GM18870 (cell line): ENCODE measurements at regions not wholly inside any gene's neighbourhood (a gene's known extent, or its start where the extent isn't known, plus 50 kb on each side); places are given as distances from the start of the nearest gene placed in this dataset.

Experiments
- ATAC-seq: cut with Tn5 transposase; IDR thresholded peaks from one replicate; pipeline ENCODE4 v1.9.1; 2021; ENCODE audit warnings: moderate library complexity; ENCODE audit not compliant: unreplicated experiment

- ATAC-seq = peak; percentile 95
Observed at GRCh38 chr2:39513641-39514094, 76.6 kb upstream of the MAP4K3 start.

GRCh38 chr2:39514825-39515224 lies 77.7 kb upstream of the MAP4K3 start:
- no peak for ATAC-seq

- ATAC-seq = no peak
Observed at GRCh38 chr2:39515273-39515896, 78.3 kb upstream of the MAP4K3 start.

DNA sequence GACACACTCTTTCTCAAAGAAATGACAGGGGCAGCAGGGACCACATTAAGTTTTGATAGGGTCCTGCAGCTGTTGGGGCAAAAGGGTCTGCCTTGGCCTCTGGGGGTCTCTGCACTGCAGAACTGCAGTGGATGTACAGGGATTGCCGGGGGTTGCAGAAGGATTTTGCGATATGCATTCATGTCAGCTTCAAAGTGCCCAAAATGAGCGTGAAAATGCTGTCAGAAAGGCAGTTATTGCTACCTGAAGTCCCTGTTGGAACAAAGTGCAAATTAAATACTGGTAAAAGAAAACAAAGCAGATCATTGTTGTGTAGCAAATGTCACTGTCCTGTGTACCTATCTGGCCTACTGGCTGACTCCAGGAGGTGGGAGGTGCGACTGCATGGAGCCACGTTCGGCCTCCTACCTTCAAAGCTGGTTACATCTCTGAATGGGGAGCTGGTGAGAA lies 78.8 kb upstream of the MAP4K3 start:
- ATAC-seq = no peak

- ATAC-seq = no peak
Observed at GRCh38 chr2:39516347-39517101, 79.4 kb upstream of the MAP4K3 start.

DNA sequence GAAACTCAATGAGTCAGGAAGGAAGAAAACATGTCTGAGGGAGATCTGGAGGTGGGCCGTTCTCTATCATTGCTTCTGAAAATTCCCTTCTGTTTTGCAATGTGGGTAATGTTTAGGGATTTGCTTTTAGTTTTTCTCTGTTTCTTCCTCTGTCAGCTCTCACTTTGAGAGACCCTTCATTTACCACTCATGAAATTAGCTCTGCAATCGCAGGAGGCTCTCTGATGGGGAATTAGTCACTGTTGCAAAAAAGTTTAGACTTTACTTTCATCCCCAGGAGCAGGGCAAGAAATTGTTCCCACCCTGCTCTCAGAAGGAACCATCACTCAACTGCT lies 80.0 kb upstream of the MAP4K3 start:
- no peak for ATAC-seq

- no peak for ATAC-seq
Observed at GRCh38 chr2:39517622-39518021, 80.5 kb upstream of the MAP4K3 start.

- ATAC-seq = no peak
Observed at GRCh38 chr2:39519886-39520285, 82.8 kb upstream of the MAP4K3 start.

GRCh38 chr2:39521876-39522517 lies 84.9 kb upstream of the MAP4K3 start:
- ATAC-seq = no peak

DNA sequence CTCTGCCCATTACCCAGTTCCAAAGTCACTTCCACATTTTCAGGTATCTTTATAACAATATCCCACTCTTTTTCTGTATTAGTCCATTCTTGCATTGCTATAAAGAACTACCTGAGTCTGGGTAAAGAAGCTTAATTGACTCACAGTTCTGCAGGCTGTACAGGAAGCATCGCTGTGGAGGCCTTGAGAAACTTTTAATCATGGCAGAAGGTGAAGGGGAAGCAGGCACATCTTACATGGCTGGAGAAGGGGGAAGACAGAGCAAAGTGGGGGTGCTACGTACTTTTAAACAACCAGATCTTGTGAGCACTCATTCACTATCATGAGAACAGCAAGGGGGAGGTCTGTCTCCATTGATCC lies 85.4 kb upstream of the MAP4K3 start:
- no peak for ATAC-seq

DNA sequence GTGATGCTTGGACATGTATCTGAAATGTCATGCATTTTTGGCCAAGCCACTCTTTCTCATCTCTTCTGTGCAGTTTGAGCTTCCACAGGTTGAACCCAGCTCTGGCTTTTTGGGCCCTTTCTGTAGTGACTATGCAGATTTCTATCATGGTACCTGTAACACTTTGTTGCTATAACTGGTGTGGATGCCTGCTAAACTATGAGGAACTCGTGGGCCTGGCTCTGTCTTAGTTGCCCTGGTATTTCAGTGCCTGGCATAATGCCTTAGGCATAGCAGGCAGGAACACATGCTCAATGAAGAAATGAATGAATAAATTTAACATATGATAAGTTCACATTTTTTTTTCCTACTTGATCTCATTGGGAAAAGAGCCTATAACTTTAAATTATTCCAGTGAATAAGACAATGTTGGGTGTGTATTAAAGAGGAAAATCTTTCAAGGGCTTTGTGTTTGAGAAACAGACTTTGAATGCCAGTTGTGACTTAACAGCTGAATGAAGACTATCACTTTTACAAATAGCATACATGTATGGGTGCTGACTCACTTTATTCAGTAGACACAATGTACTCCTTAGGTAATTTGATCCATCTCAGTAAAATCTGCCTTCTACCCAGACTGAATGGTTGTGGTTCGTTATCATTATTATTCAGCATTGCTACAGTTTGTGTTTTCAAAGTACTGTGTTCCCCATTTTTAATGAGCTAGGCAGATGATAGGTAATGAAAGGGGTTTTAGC lies 86.4 kb upstream of the MAP4K3 start:
- no peak for ATAC-seq

GRCh38 chr2:39524061-39524460 lies 87.0 kb upstream of the MAP4K3 start:
- no peak for ATAC-seq

GRCh38 chr2:39524756-39525635 lies 87.9 kb upstream of the MAP4K3 start:
- no peak for ATAC-seq

GRCh38 chr2:39525636-39526412 lies 88.7 kb upstream of the MAP4K3 start:
- ATAC-seq = no peak

DNA sequence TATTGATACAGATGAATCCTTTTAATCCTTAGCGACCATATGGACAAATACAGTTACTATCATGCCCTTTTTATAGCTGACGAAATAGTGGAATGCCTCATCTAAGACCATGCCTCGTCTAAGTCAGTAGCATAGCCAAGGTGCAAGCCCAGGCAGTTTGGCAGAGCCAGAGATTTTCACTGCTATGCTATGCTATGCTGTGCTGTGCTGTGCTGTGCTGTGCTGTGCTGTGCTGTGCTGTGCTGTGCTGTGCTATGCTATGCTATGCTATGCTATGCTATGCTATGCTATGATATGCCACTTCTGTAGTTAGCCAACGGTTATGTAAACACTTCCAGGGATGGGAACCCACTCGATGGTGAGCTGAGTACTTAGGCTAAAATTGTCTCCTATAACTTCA lies 91.6 kb upstream of the MAP4K3 start:
- ATAC-seq = no peak

DNA sequence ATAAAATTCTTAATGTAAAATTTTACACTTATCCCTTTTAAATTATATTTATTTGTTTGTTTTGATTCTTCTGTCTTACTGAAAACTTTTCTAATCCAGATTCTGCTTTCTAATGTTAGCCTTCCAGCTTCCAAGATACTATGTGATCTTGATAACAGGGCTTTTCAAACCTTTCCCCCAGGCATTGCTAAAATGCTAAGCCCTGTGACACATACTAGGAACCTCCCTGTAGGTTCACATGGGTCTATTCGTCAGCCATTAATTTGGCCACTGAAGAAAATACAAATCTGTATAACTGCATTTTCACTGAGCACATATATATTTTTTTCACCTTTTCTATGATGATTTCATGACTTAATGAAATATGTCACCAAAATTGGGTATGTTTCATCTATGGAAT lies 92.8 kb upstream of the MAP4K3 start:
- ATAC-seq = no peak

DNA sequence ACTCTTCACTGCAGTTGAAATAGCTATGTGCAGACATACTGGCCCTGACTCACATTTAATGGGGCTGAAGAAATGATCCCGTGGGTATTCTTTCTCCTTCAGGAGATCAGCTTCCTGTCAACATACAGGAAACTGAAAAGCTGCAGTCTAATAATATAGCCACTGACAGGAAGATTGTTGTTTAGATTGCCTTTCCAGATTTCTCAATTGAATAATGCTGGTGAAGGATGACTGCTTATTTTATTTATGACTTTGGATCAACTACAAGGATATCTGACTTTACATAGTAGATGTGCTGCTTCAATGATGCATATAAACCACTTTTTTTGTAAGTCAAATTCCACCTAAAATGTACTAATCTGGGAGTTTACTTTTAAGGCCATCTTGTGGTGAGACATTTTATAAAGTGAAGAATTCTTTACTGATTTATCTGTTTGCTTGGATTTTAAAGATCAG lies 93.4 kb upstream of the MAP4K3 start:
- no peak for ATAC-seq

DNA sequence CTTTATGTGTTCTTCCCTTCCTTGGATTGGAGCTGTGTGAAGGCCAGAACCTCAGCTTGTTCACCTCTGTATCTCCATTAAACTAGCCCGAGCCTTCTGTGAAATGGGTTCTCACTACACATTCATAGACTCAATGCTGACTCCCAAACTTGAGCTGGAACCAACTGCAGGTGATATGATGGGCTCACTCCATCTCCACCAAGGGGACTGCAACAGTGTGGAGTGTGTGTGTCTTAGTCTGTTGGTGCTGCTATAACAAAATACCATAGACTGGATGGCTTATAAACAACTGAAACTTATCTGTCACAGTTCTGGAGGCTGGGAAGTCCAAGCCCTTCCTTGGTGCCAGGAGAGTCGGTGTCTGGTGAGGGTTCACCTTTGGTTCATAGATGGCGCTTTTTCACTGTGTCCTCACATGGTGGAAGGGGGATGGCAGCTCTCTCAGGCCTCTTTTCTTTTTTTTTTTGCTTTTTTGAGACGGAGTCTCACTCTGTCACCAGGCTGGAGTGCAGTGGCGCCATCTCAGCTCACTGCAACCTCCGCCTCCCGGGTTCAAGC lies 94.2 kb upstream of the MAP4K3 start:
- ATAC-seq = no peak

DNA sequence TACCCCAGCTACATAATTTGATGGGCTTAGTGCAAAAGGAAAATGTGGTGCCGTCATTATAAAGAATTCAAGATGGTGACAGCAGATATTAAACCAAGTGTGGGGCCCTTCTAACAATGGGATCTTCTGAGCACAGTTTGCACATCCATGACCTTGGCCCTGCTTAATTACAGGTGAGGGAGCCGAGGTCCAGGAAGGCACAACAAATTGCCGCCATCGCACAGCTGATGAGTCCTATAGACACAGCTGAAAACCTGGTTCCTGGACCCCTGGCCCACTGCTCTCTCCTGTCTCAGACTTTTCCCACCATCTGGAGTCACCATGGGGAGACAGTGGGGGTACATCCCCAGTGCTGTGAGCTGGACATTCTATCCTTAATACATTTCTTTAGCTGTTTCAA lies 95.8 kb upstream of the MAP4K3 start:
- ATAC-seq = no peak
